Stomach (tissue), 4 donors: ENCODE measurements at regions not wholly inside any gene's neighbourhood (a gene's known extent, or its start where the extent isn't known, plus 50 kb on each side); places are given as distances from the start of the nearest gene placed in this dataset.

Source experiments
- EP300 ChIP-seq: sonication (generic); formaldehyde crosslinking; IDR thresholded peaks from one replicate; pipeline ENCODE4 v1.6.1; 2017; ENCODE audit warnings: antibody characterized with exemption
- POLR2A ChIP-seq, 4 donors: fragments of 450-650 bp; IDR thresholded peaks; one replicate each; pipeline ENCODE4 v1.6.1; 2016; ENCODE audit warnings: antibody characterized with exemption in 4 of 4, control low read depth in 2 of 4, mild to moderate bottlenecking in 1 of 4, moderate library complexity in 1 of 4
- TF ChIP-seq, protein P1 (sequence below), 7 experiments: fragments of 450-650 bp in 4 of 7; fragments of 200-600 bp in 3 of 7; sonication (generic) in 3 of 7; IDR thresholded peaks; one replicate each; pipeline ENCODE4 v1.5.1; 2016 to 2019; ENCODE audit warnings: antibody characterized with exemption in 7 of 7, control low read depth in 2 of 7, mild to moderate bottlenecking in 1 of 7

DNA sequence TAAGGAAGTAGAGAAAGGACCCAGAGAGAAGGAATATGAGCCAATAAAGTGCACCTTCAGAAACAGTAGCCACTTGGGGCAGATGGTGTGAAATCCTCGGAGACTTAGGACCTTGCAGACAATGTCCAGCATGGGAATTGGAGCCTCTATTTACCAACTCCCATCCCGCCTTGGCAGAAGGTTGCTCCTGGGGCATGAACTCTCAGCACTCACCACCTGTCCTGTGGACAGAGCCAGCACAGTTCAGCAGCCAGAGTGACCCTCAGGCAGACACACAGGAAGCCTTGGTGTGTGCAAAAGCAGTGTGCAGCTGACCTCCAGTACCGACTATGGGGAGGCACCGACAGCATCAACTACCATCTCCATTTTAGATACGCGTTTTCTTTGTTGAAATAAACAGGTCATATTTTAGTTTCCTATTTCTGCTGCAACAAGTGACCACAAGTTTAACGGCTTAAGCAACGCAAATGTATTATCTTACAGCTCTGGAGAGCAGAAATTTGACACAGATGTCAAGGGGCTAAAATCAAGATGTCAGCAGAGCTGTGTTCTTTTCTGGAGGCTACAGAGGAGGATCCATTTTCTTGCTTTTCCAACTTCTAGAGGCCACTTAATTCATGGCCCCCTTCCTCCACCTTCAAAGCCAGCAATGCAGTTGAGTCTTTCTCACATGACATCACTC lies 428.1 kb downstream of the MED13L start:
- TF ChIP-seq, protein P1, sequence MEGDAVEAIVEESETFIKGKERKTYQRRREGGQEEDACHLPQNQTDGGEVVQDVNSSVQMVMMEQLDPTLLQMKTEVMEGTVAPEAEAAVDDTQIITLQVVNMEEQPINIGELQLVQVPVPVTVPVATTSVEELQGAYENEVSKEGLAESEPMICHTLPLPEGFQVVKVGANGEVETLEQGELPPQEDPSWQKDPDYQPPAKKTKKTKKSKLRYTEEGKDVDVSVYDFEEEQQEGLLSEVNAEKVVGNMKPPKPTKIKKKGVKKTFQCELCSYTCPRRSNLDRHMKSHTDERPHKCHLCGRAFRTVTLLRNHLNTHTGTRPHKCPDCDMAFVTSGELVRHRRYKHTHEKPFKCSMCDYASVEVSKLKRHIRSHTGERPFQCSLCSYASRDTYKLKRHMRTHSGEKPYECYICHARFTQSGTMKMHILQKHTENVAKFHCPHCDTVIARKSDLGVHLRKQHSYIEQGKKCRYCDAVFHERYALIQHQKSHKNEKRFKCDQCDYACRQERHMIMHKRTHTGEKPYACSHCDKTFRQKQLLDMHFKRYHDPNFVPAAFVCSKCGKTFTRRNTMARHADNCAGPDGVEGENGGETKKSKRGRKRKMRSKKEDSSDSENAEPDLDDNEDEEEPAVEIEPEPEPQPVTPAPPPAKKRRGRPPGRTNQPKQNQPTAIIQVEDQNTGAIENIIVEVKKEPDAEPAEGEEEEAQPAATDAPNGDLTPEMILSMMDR (IDR thresholded peaks at IDR 0.05): no peak
- TF ChIP-seq EP300 (no peak), POLR2A (IDR thresholded peaks at IDR 0.05) (no peak)
